HG03432 (cell line): ENCODE measurements at regions not wholly inside any gene's neighbourhood (a gene's known extent, or its start where the extent isn't known, plus 50 kb on each side); places are given as distances from the start of the nearest gene placed in this dataset.

Experiments
- ATAC-seq: cut with Tn5 transposase; IDR thresholded peaks from one replicate; pipeline ENCODE4 v1.9.1; 2021; ENCODE audit warnings: mild to moderate bottlenecking, moderate library complexity; ENCODE audit not compliant: unreplicated experiment

GRCh38 chr1:98428864-98429263 is 232.7 kb upstream of the SNX7 start:
- ATAC-seq: no peak

DNA sequence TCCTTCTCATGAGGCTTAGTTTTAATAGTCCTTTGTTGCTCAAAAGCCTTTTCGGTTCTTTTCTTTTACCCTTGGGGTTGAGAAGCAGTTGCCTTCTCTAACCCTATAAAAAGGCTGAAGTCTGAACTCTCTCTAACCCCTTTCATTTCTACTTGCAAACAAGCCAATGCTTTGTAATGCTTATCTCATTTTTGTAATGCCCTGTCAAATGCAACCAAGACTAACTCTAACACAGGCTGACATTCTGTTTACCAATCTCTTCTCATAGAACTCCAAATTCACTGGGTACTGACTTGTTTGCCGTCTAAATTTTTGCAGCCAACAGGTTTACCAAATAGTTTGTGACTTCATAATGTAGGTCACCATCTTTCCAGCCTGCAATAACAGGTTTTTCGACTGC is 233.9 kb upstream of the SNX7 start:
- no peak for ATAC-seq

DNA sequence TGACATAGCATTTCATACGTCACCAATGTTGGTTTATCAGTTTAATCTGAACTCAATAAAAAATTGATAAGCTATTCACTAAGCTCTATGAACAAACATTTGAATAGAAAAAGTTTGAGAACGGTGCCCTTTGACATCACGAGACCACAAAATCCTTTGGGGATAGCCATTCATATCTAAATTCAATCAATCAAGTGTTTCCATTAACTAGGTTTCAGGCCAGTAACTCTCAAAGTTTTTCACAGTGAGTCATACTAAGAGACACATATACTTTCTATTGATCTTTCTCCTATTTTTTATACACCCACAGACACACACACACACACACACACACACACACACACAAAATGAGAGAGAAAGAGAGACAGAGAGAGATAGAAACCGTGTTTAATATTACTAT is 235.4 kb upstream of the SNX7 start:
- peak; percentile 67 for ATAC-seq

GRCh38 chr1:98422816-98423215 is 238.7 kb upstream of the SNX7 start:
- ATAC-seq: no peak

GRCh38 chr1:98421085-98421435 is 240.5 kb upstream of the SNX7 start:
- ATAC-seq: no peak

GRCh38 chr1:98420376-98421084 is 241.0 kb upstream of the SNX7 start:
- no peak for ATAC-seq

DNA sequence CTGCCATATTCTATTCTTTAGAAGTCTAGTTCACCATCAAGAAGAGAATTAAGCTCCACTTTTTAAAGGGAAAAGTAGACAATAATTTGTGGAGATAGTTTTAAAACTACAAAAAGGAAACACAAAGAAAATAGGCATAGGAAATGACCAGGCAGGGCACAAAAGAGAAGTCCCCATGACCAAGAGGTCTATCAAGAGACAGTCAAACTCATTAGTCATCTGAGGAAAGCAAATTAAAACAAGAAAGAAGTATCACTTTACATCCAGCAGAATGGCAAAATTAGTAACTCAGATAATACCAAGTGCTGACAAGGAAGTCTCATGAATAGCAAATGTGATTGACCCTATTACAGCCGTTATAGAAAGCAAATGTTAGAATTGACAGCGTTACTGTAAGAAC is 243.7 kb upstream of the SNX7 start:
- ATAC-seq: no peak

DNA sequence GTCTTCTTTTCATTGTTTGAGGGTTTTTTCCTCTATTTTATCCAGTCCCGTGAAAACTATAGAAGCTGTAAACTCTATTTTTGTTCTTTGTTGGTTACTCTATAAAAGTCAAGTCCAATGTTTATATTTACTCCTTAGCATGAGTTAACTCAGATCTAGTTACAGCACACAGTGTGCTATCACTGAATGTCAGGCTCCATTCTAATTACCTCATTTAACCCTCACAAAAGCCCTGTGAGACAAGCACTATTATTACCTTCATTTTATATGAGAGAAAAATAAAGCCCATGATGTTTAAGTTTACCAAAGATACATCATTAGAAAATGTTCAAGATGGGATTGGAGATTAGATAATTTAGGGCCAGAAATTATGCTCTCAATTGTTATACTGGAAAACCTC is 251.4 kb upstream of the SNX7 start:
- no peak for ATAC-seq

DNA sequence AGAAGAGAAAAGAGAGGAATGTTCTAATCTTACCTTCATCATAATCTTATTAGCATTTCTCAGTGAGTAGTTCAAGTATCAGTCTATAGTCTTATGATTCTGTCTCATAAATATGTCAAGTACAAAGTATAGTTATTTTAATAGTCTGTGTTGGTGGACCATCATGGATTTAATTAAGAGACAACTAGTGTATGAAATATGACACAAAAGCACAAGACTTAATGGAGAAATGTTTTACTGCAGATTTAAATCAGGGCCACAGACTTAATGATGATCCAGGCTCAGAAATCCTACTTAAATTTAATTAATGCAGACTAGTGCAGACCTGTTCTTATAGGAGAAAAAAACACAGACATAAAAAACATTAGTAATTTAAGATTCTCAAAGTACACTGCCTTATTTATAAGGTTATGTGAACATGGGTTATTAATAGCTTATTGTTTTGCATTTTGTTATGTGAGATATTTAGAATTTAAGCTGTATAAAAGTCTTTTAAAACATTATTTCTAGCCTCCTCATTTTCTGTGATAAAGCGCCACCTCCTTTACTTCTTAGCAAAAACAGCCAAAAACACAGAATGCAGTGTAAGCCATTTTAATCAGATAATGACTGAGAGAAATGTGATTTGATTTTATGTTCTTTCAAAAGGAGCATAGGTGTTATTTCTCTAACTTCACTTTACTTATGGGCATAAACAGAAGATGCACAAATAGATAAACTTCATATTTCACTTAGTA is 255.0 kb upstream of the SNX7 start:
- ATAC-seq: no peak

- ATAC-seq: peak; percentile 87
Observed at GRCh38 chr1:98405581-98406074, 255.9 kb upstream of the SNX7 start.

- ATAC-seq: no peak
Observed at GRCh38 chr1:98404866-98405265, 256.7 kb upstream of the SNX7 start.

- no peak for ATAC-seq
Observed at GRCh38 chr1:98403963-98404480, 257.5 kb upstream of the SNX7 start.

- ATAC-seq: no peak
Observed at GRCh38 chr1:98402860-98403259, 258.7 kb upstream of the SNX7 start.

DNA sequence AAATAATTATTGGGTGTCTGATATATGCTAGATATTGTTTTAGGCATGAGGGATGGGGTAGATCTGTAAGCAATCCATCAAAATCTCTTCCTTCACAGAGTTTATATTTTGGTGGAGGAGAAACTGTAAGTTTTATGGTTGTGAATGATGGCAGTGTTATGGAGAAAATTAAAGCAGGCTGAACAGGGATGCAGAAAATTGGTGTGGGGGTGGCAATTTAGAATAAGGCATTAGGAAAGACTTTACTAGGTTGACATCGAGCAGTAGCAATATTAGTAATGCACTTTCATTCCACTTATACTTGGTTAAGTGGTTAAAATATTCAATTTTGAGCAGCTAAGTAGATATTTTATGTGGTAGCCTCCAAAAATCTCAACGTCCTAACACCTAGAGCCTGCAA is 261.1 kb upstream of the SNX7 start:
- no peak for ATAC-seq

- no peak for ATAC-seq
Observed at GRCh38 chr1:98399218-98399617, 262.3 kb upstream of the SNX7 start.

DNA sequence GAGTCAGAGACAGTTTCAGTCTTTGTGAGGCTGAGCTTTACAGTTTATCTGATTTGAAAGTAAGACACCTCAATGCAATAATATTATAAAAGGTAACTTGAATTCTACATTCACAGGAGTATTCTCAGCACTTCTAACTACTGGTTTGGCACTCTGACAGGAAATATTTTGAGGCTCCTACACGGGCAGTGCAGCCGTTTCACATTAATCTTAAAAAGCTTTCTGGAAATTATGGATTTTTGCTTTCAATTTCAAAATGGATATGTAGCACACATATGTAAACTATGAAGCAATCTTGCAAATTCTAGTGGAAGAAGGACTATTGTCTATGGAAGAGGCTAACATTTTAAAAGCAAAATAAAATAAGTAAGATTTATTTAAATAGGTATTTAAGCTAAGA is 262.9 kb upstream of the SNX7 start:
- no peak for ATAC-seq

DNA sequence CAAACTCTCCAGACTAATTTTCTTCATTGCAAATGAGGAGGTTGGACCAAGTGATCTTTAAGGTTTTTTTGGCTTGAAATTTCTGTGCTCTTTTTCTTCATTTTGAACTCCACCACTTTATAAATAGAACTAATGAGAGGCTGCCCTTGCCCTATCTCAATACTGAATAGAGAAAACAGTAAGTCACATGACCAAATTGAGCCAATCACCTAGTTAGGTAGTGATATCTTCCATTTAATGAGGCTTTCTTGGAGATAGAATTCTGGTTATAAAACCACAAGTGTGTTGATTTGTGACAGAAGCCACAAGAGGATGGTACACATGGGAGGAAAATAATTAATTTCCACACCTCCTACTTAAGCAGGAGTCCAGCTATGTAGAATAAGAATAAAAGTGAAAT is 263.4 kb upstream of the SNX7 start:
- ATAC-seq: no peak

GRCh38 chr1:98393719-98394118 is 267.8 kb upstream of the SNX7 start:
- no peak for ATAC-seq

- ATAC-seq: no peak
Observed at GRCh38 chr1:98391175-98391574, 270.3 kb upstream of the SNX7 start.

DNA sequence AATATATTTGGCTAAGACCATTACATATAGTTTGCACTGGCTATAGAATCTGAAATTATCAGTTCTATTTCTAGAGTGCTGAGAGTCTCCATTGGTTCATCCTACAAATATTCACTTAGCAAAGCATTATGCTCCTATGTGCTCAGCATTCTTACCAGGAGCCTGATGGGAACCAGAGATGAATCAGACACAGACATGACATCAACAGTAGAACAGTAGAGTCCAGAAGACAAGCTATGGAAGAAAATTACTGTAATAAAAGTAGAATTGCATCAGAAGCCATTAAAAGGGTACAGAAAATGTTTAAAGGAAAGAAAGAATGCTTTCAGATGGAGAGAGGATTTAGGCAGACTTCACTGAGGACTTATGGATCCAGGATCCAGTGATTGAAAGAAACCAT is 271.7 kb upstream of the SNX7 start:
- ATAC-seq: no peak

DNA sequence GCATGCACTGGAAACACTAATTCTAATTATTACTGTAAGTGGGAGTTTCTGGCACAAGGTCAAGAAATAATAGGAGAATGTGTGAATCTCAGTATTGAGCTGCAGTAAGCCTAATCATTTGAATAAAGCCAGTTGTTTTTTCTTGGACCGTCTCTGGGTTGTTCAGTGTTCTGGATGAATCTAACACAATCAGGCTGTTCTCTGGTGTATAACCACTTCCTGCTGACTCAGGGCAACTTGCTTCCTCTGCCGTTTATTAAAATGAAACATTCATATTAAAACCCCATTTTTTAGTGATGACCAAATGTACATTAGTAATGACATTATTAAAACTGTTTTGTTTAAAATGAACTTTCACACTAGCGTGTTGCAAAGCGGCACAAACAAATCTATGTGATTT is 273.1 kb upstream of the SNX7 start:
- peak; percentile 89 for ATAC-seq

DNA sequence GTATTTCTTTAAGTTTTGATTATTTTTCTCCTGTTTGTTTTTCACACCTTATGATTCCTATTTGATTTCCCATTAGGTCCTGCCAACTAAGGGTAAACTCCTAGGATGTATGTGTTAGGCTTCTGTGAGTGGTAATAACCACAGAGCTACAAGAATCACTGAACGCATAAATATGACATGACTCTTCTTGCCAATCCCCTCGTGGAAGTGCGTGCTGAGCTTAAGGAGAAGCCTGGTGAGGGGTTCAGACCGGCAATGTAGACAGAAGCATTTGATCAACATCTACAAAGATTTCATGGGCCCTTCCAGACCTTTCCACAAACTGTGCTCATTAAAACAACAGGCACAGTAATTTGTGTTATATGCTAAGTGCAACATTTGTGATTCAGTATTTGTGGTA is 273.8 kb upstream of the SNX7 start:
- no peak for ATAC-seq
